Sigmoid colon (tissue), 3 donors: ENCODE measurements at regions not wholly inside any gene's neighbourhood (a gene's known extent, or its start where the extent isn't known, plus 50 kb on each side); places are given as distances from the start of the nearest gene placed in this dataset.

Experiments used
- POLR2A ChIP-seq, 2 donors: fragments of 450-650 bp; IDR thresholded peaks; one replicate each; pipeline ENCODE4 v1.6.1; 2016; ENCODE audit warnings: antibody characterized with exemption in 2 of 2, mild to moderate bottlenecking in 2 of 2, moderate library complexity in 2 of 2
- TF ChIP-seq, protein P1 (sequence below), 4 experiments: fragments of 450-650 bp in 3 of 4; fragments of 200-600 bp in 1 of 4; IDR thresholded peaks; one replicate each; pipeline ENCODE4 v1.5.1; 2016 to 2019; ENCODE audit warnings: antibody characterized with exemption in 4 of 4, mild to moderate bottlenecking in 3 of 4, moderate library complexity in 2 of 4

DNA sequence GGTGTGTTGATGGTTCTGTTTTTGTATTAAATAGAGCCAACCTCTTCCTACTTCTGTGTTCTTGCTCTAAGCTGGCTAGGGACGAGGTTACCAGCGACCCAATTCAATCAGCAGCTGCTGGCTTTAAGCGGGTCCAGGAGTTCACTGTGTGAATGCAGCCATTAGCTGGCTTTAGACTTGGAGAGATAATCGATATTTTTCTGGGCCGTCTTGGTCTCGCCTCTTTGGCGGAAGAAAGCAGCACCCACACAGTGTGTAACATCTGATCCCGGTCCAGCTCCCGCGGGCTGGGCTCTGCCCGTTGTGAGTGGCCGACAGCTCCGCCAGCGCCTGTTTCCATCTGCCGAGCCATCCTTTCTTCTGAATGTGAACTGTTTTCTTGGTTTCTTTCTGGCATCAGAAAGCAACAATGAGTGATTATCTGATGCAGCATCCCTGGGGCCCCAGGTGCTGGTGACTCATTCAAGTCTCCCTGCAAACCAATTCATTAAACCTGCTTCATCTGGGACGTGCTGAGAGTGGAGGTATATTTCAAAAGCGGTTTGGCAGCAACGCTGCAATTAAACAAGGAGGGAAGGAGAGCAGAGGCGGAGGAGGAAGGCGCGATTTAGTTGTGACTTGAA lies 90.8 kb upstream of the IRX4 start:
- TF ChIP-seq, protein P1, sequence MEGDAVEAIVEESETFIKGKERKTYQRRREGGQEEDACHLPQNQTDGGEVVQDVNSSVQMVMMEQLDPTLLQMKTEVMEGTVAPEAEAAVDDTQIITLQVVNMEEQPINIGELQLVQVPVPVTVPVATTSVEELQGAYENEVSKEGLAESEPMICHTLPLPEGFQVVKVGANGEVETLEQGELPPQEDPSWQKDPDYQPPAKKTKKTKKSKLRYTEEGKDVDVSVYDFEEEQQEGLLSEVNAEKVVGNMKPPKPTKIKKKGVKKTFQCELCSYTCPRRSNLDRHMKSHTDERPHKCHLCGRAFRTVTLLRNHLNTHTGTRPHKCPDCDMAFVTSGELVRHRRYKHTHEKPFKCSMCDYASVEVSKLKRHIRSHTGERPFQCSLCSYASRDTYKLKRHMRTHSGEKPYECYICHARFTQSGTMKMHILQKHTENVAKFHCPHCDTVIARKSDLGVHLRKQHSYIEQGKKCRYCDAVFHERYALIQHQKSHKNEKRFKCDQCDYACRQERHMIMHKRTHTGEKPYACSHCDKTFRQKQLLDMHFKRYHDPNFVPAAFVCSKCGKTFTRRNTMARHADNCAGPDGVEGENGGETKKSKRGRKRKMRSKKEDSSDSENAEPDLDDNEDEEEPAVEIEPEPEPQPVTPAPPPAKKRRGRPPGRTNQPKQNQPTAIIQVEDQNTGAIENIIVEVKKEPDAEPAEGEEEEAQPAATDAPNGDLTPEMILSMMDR (IDR thresholded peaks at IDR 0.05): no peak
- TF ChIP-seq POLR2A (IDR thresholded peaks at IDR 0.05): no peak
